ENCODE measurements at regions not wholly inside any gene's neighbourhood (a gene's known extent, or its start where the extent isn't known, plus 50 kb on each side); places are given as distances from the start of the nearest gene placed in this dataset.

GRCh38 chr4:42736527-42737195 is 79.8 kb upstream of the ATP8A1 start:
- TF ChIP-seq POLR2A (IDR thresholded peaks at IDR 0.05; ENCODE audit: low read length) = no peak
- no peak for TF ChIP-seq GATA1 (IDR thresholded peaks at IDR 0.05; ENCODE audit: low read depth, low read length)
